ENCODE measurements at regions not wholly inside any gene's neighbourhood (a gene's known extent, or its start where the extent isn't known, plus 50 kb on each side); places are given as distances from the start of the nearest gene placed in this dataset.
"Not testable (repeated sequence)": the region's sequence is repeated elsewhere in the genome, so short reads cannot be mapped to it uniquely, and the experiment has no call there.

GRCh38 chr4:128550060-128550459, 259.4 kb upstream of the JADE1 start:
- 86 to 96% methylated on average over 2 to 4 of the region's 5 CpGs for WGBS, 2 experiments (ENCODE audit: insufficient coverage in 2 of 2)
- Histone ChIP-seq H3K27ac (ENCODE audit: low read depth, low read length, severe bottlenecking) (no peak overlapping the region), H3K36me3 (ENCODE audit: control insufficient read depth, insufficient read depth, low read length) (no peaks in the 10 kb centered on the region), H3K4me1 (ENCODE audit: control insufficient read depth, insufficient read depth, low read length, poor library complexity, severe bottlenecking) (no peaks in the 10 kb centered on the region), H3K4me3 (ENCODE audit: extremely low read depth, insufficient read depth, low read length, poor library complexity, severe bottlenecking) (no peak overlapping the region), H3K9me3 (ENCODE audit: control insufficient read depth, low read length) (no peaks in the 10 kb centered on the region)

DNA sequence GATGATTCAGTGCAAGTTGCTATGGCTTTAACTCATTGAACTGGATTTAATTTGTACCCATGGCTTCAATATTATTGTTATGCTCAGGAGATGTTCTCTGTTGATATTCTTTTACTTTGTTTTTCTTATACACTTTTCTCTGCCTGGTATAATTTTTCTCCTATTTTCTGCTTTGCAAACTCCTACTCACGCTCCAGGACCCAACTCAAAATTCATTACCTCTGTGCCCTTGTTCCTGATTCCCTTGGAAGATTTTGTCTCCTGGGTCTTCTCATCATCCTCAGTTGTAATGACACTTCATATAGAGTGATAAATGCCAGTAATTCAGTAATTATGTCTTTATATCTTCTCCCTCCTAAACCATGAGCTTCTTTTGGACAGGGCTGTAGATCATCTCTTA, 259.9 kb upstream of the JADE1 start:
- Histone ChIP-seq H3K9me3 (ENCODE audit: control insufficient read depth, low read length) (no peaks in the 10 kb centered on the region), H3K4me3 (ENCODE audit: extremely low read depth, insufficient read depth, low read length, poor library complexity, severe bottlenecking) (no peak overlapping the region), H3K4me1 (ENCODE audit: control insufficient read depth, insufficient read depth, low read length, poor library complexity, severe bottlenecking) (no peaks in the 10 kb centered on the region), H3K36me3 (ENCODE audit: control insufficient read depth, insufficient read depth, low read length) (no peaks in the 10 kb centered on the region), H3K27ac (ENCODE audit: low read depth, low read length, severe bottlenecking) (no peak overlapping the region)
- WGBS, 2 experiments (ENCODE audit: insufficient coverage in 2 of 2) = 100% methylated on average over 1 of the region's 1 CpG

- Histone ChIP-seq H3K36me3 (ENCODE audit: control insufficient read depth, insufficient read depth, low read length) (no peaks in the 10 kb centered on the region), H3K4me1 (ENCODE audit: control insufficient read depth, insufficient read depth, low read length, poor library complexity, severe bottlenecking) (no peaks in the 10 kb centered on the region), H3K27ac (ENCODE audit: low read depth, low read length, severe bottlenecking) (no peak overlapping the region), H3K4me3 (ENCODE audit: extremely low read depth, insufficient read depth, low read length, poor library complexity, severe bottlenecking) (no peak overlapping the region), H3K9me3 (ENCODE audit: control insufficient read depth, low read length) (no peaks in the 10 kb centered on the region)
- WGBS, 2 experiments (ENCODE audit: insufficient coverage in 2 of 2) = no CpG with 5 or more reads among the region's 1 CpG
These were observed 260.8 kb upstream of the PGRMC2 start for GRCh38 chr4:128548381-128548780.

DNA sequence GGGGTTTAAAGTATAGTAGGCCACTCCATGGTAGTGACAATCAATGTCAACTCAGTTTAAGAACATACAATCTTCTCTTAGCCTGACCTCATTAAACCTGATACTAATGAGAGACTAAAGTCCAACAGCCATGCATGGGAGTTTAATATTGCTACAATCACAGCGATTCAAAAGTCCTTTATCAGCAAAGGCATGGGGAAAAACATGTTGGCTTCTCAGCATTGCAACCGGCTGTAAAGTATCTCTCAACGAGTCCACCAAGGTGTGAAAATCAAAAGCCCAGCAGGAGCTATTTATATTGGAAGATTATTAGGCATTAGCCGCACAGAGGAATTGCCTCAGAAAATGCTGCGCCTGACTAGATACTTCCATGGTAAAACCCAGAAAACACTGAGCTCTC, 256.7 kb upstream of the PGRMC2 start:
- H3K27ac ChIP-seq (ENCODE audit: low read depth, low read length, severe bottlenecking) = no peak overlapping the region
- H3K4me3 ChIP-seq (ENCODE audit: extremely low read depth, insufficient read depth, low read length, poor library complexity, severe bottlenecking) = no peak overlapping the region
- H3K4me1 ChIP-seq (ENCODE audit: control insufficient read depth, insufficient read depth, low read length, poor library complexity, severe bottlenecking) = peaks cover 5% of the 10 kb centered on the region
- no peaks in the 10 kb centered on the region for H3K9me3 ChIP-seq (ENCODE audit: control insufficient read depth, low read length)
- WGBS, 2 experiments (ENCODE audit: insufficient coverage in 2 of 2) = 94 to 95% methylated on average over 5 of the region's 5 CpGs
- H3K36me3 ChIP-seq (ENCODE audit: control insufficient read depth, insufficient read depth, low read length) = no peaks in the 10 kb centered on the region

DNA sequence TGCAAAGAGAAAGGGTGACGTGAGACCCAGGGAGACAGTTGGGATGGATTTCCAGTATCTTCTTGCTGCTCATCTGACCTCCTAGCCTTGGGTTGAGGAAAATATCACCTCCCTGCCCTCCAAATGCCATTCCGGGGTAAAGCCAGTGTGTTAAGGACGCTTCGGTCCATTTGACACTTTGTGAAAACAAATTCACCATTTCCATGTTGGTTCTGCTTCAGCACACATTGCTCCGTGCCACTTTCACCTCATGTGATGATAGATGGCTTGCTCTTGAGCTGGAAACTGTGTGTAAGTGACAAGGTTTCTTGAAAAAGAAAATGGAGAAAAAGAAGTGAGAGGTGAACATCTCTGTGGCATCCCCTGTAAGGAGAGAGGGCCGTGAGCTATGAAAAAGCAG, 256.1 kb upstream of the PGRMC2 start:
- Histone ChIP-seq H3K27ac (ENCODE audit: low read depth, low read length, severe bottlenecking) (no peak overlapping the region), H3K9me3 (ENCODE audit: control insufficient read depth, low read length) (no peaks in the 10 kb centered on the region), H3K4me1 (ENCODE audit: control insufficient read depth, insufficient read depth, low read length, poor library complexity, severe bottlenecking) (peaks cover 5% of the 10 kb centered on the region), H3K36me3 (ENCODE audit: control insufficient read depth, insufficient read depth, low read length) (no peaks in the 10 kb centered on the region), H3K4me3 (ENCODE audit: extremely low read depth, insufficient read depth, low read length, poor library complexity, severe bottlenecking) (no peak overlapping the region)
- WGBS, 2 experiments (ENCODE audit: insufficient coverage in 2 of 2) = 70 to 74% methylated on average over 3 of the region's 6 CpGs

DNA sequence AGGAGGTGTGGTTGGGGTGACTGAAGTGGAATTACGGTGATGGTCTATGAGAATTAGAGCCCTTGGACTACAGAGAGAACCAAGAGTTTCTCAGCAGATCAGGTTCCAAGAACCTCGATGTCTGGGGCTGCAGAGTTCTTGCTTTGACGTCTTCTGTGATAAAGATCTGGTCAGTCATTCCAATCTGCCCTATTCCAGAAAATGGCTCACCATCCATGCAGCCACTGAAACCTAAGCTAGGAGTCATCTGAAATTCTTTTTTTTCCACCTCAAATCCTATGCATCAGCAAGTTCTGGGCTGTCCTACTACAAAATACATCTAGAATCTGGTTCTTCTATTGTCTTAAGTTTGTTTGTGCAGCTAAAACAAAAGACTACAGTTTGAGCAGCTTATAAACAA, 254.4 kb upstream of the PGRMC2 start:
- Histone ChIP-seq H3K9me3 (ENCODE audit: control insufficient read depth, low read length) (no peaks in the 10 kb centered on the region), H3K27ac (ENCODE audit: low read depth, low read length, severe bottlenecking) (no peak overlapping the region), H3K36me3 (ENCODE audit: control insufficient read depth, insufficient read depth, low read length) (no peaks in the 10 kb centered on the region), H3K4me1 (ENCODE audit: control insufficient read depth, insufficient read depth, low read length, poor library complexity, severe bottlenecking) (peaks cover 5% of the 10 kb centered on the region), H3K4me3 (ENCODE audit: extremely low read depth, insufficient read depth, low read length, poor library complexity, severe bottlenecking) (no peak overlapping the region)
- WGBS, 2 experiments (ENCODE audit: insufficient coverage in 2 of 2) = 89 to 100% methylated on average over 2 to 3 of the region's 3 CpGs

GRCh38 chr4:128540122-128540521, 252.5 kb upstream of the PGRMC2 start:
- no peaks in the 10 kb centered on the region for H3K36me3 ChIP-seq (ENCODE audit: control insufficient read depth, insufficient read depth, low read length)
- peaks cover 5% of the 10 kb centered on the region for H3K4me1 ChIP-seq (ENCODE audit: control insufficient read depth, insufficient read depth, low read length, poor library complexity, severe bottlenecking)
- 57% methylated on average over 1 of the region's 3 CpGs; no CpG with 5 or more reads in 1 of the 2 experiments for WGBS, 2 experiments (ENCODE audit: insufficient coverage in 2 of 2)
- H3K9me3 ChIP-seq (ENCODE audit: control insufficient read depth, low read length) = no peaks in the 10 kb centered on the region
- no peak overlapping the region for H3K4me3 ChIP-seq (ENCODE audit: extremely low read depth, insufficient read depth, low read length, poor library complexity, severe bottlenecking)
- no peak overlapping the region for H3K27ac ChIP-seq (ENCODE audit: low read depth, low read length, severe bottlenecking)

DNA sequence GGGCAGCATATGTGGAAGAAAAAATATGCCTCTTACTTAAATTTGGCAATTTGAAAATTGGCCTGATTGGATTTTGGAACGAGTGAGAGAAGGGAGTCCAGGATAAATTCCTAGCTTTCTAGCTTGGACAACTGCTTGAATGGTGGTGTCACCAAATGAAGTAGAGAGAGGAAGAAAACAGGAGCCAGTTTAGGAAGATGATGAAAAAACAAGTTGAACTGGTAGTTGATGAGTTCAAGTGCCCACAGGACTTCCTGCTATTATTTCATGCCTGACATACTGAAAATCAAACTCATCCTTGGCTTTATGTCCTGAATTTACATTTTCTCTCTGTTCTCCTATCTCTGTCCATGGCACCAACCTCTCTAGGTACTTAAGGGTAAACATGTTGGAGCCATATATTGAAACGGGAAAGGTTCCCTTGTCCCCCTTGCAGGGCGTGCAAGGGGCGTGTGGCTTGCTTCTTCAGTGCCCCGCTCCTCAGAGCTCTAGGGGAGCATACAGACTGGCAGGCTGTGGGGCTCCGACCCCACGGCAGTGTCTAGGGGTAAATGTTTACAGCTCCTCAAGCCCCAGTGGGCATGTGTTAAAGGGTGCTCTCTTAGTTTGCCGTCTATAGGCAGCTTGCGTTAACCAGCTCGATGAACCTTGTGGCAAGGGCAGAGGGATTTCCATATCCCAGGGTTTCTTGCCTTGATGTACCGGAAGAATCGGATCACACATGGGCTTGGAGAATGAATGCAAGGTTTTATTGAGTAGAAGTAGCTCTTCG, 250.7 kb upstream of the PGRMC2 start:
- 93 to 97% methylated on average over 10 to 12 of the region's 13 CpGs for WGBS, 2 experiments (ENCODE audit: insufficient coverage in 2 of 2)
- Histone ChIP-seq H3K36me3 (ENCODE audit: control insufficient read depth, insufficient read depth, low read length) (no peaks in the 10 kb centered on the region), H3K9me3 (ENCODE audit: control insufficient read depth, low read length) (no peaks in the 10 kb centered on the region), H3K4me1 (ENCODE audit: control insufficient read depth, insufficient read depth, low read length, poor library complexity, severe bottlenecking) (peaks cover 5% of the 10 kb centered on the region), H3K4me3 (ENCODE audit: extremely low read depth, insufficient read depth, low read length, poor library complexity, severe bottlenecking) (no peak overlapping the region), H3K27ac (ENCODE audit: low read depth, low read length, severe bottlenecking) (no peak overlapping the region)

DNA sequence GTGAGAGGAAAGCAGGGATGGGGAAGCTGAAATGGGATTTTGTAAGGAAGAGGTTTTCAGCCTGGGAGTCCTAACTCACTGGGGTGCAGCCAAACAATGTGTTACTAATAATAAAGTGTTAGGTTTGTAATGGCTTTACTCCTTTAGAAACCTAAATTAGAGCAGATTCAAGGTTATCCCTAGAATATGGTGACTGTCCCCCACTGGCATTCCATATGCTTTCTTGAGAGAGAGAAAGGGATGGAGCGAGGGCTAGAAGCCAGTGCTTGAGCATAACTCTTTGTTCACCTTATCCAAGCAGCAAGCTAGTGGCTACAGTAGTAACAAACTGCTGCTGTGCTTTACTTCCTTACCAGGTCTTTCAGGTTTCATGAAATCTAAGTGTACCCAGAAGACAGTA, 249.1 kb upstream of the PGRMC2 start:
- WGBS, 2 experiments (ENCODE audit: insufficient coverage in 2 of 2) = 80% methylated on average over 1 of the region's 1 CpG; no CpG with 5 or more reads in 1 of the 2 experiments

DNA sequence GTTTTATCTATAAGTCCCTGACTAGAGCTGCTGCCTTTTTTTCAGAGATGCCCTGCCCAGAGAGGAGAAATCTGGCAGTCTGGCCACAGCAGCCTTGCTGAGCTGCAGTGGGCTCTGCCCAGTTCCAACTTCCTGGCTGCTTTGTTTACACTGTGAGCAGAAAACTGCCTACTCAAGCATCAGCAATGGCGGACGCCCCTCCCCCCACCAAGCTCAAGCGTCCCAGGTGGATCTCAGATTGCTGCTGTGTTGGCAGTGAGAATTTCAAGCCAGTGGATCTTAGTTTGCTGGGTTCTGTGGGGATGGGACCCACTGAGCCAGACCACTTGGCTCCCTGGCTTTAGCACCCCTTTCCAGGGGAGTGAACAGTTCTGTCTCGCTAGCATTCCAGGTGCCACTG, 247.9 kb upstream of the PGRMC2 start:
- H3K36me3 ChIP-seq (ENCODE audit: control insufficient read depth, insufficient read depth, low read length); H3K4me1 ChIP-seq (ENCODE audit: control insufficient read depth, insufficient read depth, low read length, poor library complexity, severe bottlenecking); H3K9me3 ChIP-seq (ENCODE audit: control insufficient read depth, low read length); H3K4me3 ChIP-seq (ENCODE audit: extremely low read depth, insufficient read depth, low read length, poor library complexity, severe bottlenecking); H3K27ac ChIP-seq (ENCODE audit: low read depth, low read length, severe bottlenecking): not testable (repeated sequence)
- 93 to 100% methylated on average over 1 to 3 of the region's 4 CpGs for WGBS, 2 experiments (ENCODE audit: insufficient coverage in 2 of 2)

More for the DNA sequence above, 249.1 kb upstream of the PGRMC2 start:
- H3K4me3 ChIP-seq (ENCODE audit: extremely low read depth, insufficient read depth, low read length, poor library complexity, severe bottlenecking) = no peak overlapping the region
- no peaks in the 10 kb centered on the region for H3K9me3 ChIP-seq (ENCODE audit: control insufficient read depth, low read length)
- H3K4me1 ChIP-seq (ENCODE audit: control insufficient read depth, insufficient read depth, low read length, poor library complexity, severe bottlenecking) = no peaks in the 10 kb centered on the region
- no peak overlapping the region for H3K27ac ChIP-seq (ENCODE audit: low read depth, low read length, severe bottlenecking)
- no peaks in the 10 kb centered on the region for H3K36me3 ChIP-seq (ENCODE audit: control insufficient read depth, insufficient read depth, low read length)

DNA sequence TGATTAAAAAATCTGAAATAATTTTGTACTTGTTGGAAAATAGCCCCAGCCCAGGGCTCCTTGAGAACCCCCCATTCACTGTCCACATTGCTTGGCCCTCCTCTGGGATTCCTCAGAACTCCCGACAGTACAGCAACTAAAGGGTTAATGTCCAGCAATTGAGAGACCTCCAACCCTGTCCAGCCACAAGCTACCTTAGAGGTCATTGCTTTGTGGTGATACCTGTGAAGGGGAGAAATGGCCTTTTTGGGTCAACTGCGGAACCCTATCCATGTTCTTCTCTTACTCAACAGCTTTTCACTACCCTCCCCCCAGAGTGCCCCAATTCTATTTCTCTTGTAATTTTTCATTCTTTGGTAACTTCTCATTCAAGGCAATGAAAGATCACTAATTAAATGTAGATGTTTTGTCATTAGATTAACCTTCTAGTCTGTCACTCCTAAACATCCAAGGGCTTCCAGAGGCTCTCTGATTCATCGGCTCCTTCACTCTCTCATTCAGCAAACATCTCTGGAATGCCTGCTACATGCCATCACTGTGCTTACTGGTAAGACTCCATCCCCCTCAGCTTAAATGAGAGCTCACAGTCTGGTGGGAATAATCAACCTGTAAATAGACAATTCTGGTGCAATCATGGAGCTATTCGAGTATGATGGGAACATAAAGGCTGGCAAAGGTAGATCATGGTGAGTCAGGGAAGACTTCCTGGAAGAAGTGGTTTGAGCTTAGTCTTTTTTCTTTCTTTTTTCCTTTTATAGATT, 241.4 kb upstream of the PGRMC2 start:
- 20 to 31% methylated on average over 2 of the region's 4 CpGs for WGBS, 2 experiments (ENCODE audit: insufficient coverage in 2 of 2)
- H3K4me3 ChIP-seq (ENCODE audit: extremely low read depth, insufficient read depth, low read length, poor library complexity, severe bottlenecking) = no peak overlapping the region
- H3K36me3 ChIP-seq (ENCODE audit: control insufficient read depth, insufficient read depth, low read length) = no peaks in the 10 kb centered on the region
- no peaks in the 10 kb centered on the region for H3K9me3 ChIP-seq (ENCODE audit: control insufficient read depth, low read length)
- peaks cover 30% of the 10 kb centered on the region for H3K4me1 ChIP-seq (ENCODE audit: control insufficient read depth, insufficient read depth, low read length, poor library complexity, severe bottlenecking)
- H3K27ac ChIP-seq (ENCODE audit: low read depth, low read length, severe bottlenecking) = peak overlapping the region; percentile 94
